PC-9 (cell line): ENCODE measurements at regions not wholly inside any gene's neighbourhood (a gene's known extent, or its start where the extent isn't known, plus 50 kb on each side); places are given as distances from the start of the nearest gene placed in this dataset.

ENCODE experiments used
- EZH2 ChIP-seq: fragments of 200-600 bp; sonication (generic); IDR thresholded peaks from 2 replicates; pipeline ENCODE4 v1.8.0; 2017; ENCODE audit warnings: antibody characterized with exemption, low read depth
- TF ChIP-seq, protein P1 (sequence below): fragments of 200-600 bp; sonication (generic); conservative IDR thresholded peaks from 2 replicates; pipeline ENCODE4 v1.6.1; 2017; ENCODE audit warnings: mixed run types, antibody characterized with exemption, mild to moderate bottlenecking, moderate library complexity

GRCh38 chr5:26660116-26660515 is 378.3 kb downstream of the CDH9 start:
- TF ChIP-seq, protein P1, sequence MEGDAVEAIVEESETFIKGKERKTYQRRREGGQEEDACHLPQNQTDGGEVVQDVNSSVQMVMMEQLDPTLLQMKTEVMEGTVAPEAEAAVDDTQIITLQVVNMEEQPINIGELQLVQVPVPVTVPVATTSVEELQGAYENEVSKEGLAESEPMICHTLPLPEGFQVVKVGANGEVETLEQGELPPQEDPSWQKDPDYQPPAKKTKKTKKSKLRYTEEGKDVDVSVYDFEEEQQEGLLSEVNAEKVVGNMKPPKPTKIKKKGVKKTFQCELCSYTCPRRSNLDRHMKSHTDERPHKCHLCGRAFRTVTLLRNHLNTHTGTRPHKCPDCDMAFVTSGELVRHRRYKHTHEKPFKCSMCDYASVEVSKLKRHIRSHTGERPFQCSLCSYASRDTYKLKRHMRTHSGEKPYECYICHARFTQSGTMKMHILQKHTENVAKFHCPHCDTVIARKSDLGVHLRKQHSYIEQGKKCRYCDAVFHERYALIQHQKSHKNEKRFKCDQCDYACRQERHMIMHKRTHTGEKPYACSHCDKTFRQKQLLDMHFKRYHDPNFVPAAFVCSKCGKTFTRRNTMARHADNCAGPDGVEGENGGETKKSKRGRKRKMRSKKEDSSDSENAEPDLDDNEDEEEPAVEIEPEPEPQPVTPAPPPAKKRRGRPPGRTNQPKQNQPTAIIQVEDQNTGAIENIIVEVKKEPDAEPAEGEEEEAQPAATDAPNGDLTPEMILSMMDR: no peak
- TF ChIP-seq EZH2: no peak
